ENCODE measurements at regions not wholly inside any gene's neighbourhood (a gene's known extent, or its start where the extent isn't known, plus 50 kb on each side); places are given as distances from the start of the nearest gene placed in this dataset.

GRCh38 chr4:84099599-84099998 lies 399.5 kb downstream of the NKX6-1 start:
- Histone ChIP-seq H3K4me1 (ENCODE audit: control insufficient read depth, insufficient read depth, low read length) (no peaks in the 10 kb centered on the region), H3K9me3 (replicated peaks; ENCODE audit: control insufficient read depth, insufficient read depth, low read length) (no peaks in the 10 kb centered on the region), H2AFZ (ENCODE audit: control insufficient read depth, low read depth, low read length) (no peak overlapping the region), H3K27ac (ENCODE audit: control insufficient read depth, insufficient read depth) (no peak overlapping the region), H3K4me3 (no peak overlapping the region), H3K4me2 (ENCODE audit: control insufficient read depth, insufficient read depth) (no peak overlapping the region), H3K9ac (ENCODE audit: control insufficient read depth, insufficient read depth, low read length) (no peak overlapping the region), H3K36me3 (ENCODE audit: control insufficient read depth in 2 of 2, insufficient read depth in 2 of 2, low read length in 1 of 2) (no peaks in the 10 kb centered on the region), H4K20me1 (ENCODE audit: control insufficient read depth, insufficient read depth) (no peaks in the 10 kb centered on the region), H3K27me3 (replicated peaks in 1 of 2; ENCODE audit: control insufficient read depth in 2 of 2, insufficient read depth in 2 of 2, low read length in 1 of 2) (no peaks in the 10 kb centered on the region), H3K79me2 (ENCODE audit: control insufficient read depth, insufficient read depth, low read length) (no peaks in the 10 kb centered on the region)
- DNase-seq (ENCODE audit: low read depth, low spot score), result no peak
- FAIRE-seq, result no peak
- in situ Hi-C loops (cut with MboI), result no loop called here
- SMC1A ChIA-PET (ENCODE audit: uncharacterized antibody, unreplicated experiment), result no interaction called here
- intact Hi-C loops (cut with micrococcal nuclease; ENCODE audit: unreplicated experiment), result no loop called here
- TF ChIP-seq BACH1 (IDR thresholded peaks at IDR 0.05; ENCODE audit: borderline replicate concordance), result no peak
- TF ChIP-seq YY1 (IDR thresholded peaks at IDR 0.05; ENCODE audit: low read depth, low read length), result no peak
- TF ChIP-seq NFYA (IDR thresholded peaks at IDR 0.05; ENCODE audit: borderline replicate concordance, low read depth, low read length), result no peak
- no peak for TF ChIP-seq KLF5 (IDR thresholded peaks at IDR 0.05; ENCODE audit: partially characterized antibody)
- TF ChIP-seq EED (IDR thresholded peaks at IDR 0.05; ENCODE audit: low read depth), result no peak
- no peak for TF ChIP-seq SIN3A (IDR thresholded peaks at IDR 0.05; ENCODE audit: low read depth, low read length)
- TF ChIP-seq SPI1 (IDR thresholded peaks at IDR 0.05; ENCODE audit: borderline replicate concordance, insufficient read depth, low read depth, low read length), result no peak
- TF ChIP-seq POLR2AphosphoS2 (IDR thresholded peaks at IDR 0.05; ENCODE audit: low read depth, low read length), result no peak
- TF ChIP-seq SREBF2 (IDR thresholded peaks at IDR 0.05; ENCODE audit: low read length), result no peak
- TF ChIP-seq GATAD2B (conservative IDR thresholded peaks at IDR 0.05; ENCODE audit: low read depth), result no peak
- TF ChIP-seq USF1 (IDR thresholded peaks at IDR 0.05; ENCODE audit: borderline replicate concordance, extremely low read length, insufficient read depth, low read depth, low read length), result no peak
- TF ChIP-seq CEBPB (IDR thresholded peaks at IDR 0.05; ENCODE audit: borderline replicate concordance in 1 of 2, low read depth in 2 of 2, low read length in 2 of 2), result no peak
- no peak for TF ChIP-seq SKIL (IDR thresholded peaks at IDR 0.05; ENCODE audit: low read depth, poor library complexity, severe bottlenecking)
- TF ChIP-seq BHLHE40 (IDR thresholded peaks at IDR 0.05; ENCODE audit: borderline replicate concordance in 1 of 2, low read depth in 2 of 2, low read length in 1 of 2), result no peak
- TF ChIP-seq SUPT20H (IDR thresholded peaks at IDR 0.05; ENCODE audit: borderline replicate concordance, control insufficient read depth, low read depth, low read length), result no peak
- no peak for ATAC-seq
- RAD21 ChIA-PET (ENCODE audit: unreplicated experiment), result no interaction called here
- CTCF ChIA-PET, result no interaction called here
- POLR2A ChIA-PET, result no interaction called here
- WGBS (ENCODE audit: insufficient coverage, insufficient replicate concordance, low lambda C conversion rate, missing lambda C conversion rate), result 3% methylated on average over 2 of the region's 2 CpGs
- BruUV-seq (replicated peaks), result no TSS peak
